H1 (cell line): ENCODE measurements at regions not wholly inside any gene's neighbourhood (a gene's known extent, or its start where the extent isn't known, plus 50 kb on each side); places are given as distances from the start of the nearest gene placed in this dataset.

ENCODE experiments used
- CTCF ChIA-PET: fragments of 300-600 bp; sonication (Branson Sonifier 250); formaldehyde crosslinking; loops from one replicate; lab custom pipeline; 2021; ENCODE audit not compliant: partially characterized antibody; lab: Charles Lee
- POLR2A ChIA-PET: fragments of 300-600 bp; sonication (Branson Sonifier 250); formaldehyde crosslinking; loops from one replicate; lab custom pipeline; 2021; ENCODE audit warnings: inconsistent platforms; ENCODE audit not compliant: partially characterized antibody; lab: Charles Lee
- DNase-seq, 2 experiments: peaks; one replicate each; pipeline versions ENCODE4 v3.0.0 to v3.0.0-alpha.2; 2010 to 2022; ENCODE audit warnings: low spot score in 2 of 2, low read depth in 1 of 2, mixed read lengths in 1 of 2
- FAIRE-seq: peaks from 2 replicates; lab custom pipeline; 2011; peaks lifted over from hg19 to GRCh38; lab: Jason Lieb, UNC
- H2AFZ ChIP-seq: 2 replicates; pipeline ENCODE4 v1.8.1; 2012; ENCODE audit warnings: low read length, inconsistent platforms
- H2AK5ac ChIP-seq: 2 replicates; pipeline ENCODE4 v1.6.1; 2013; ENCODE audit warnings: low read depth, low read length
- H2BK120ac ChIP-seq: replicated peaks from 2 replicates; pipeline ENCODE3; 2013; ENCODE audit warnings: low read depth, low read length, inconsistent platforms
- H2BK12ac ChIP-seq: 2 replicates; pipeline ENCODE4 v1.6.1; 2013; ENCODE audit warnings: low read depth, low read length
- H2BK15ac ChIP-seq: 2 replicates; pipeline ENCODE4 v1.6.1; 2013; ENCODE audit warnings: low read length
- H2BK20ac ChIP-seq: 2 replicates; pipeline ENCODE4 v1.6.1; 2013; ENCODE audit warnings: low read length
- H2BK5ac ChIP-seq: 2 replicates; pipeline ENCODE4 v1.6.1; 2013; ENCODE audit warnings: low read depth, low read length
- H3K14ac ChIP-seq: 2 replicates; pipeline ENCODE4 v1.6.1; 2013; ENCODE audit warnings: inconsistent platforms; ENCODE audit not compliant: insufficient read length
- H3K18ac ChIP-seq: 2 replicates; pipeline ENCODE4 v1.6.1; 2013; ENCODE audit warnings: low read length; ENCODE audit errors: extremely low read depth
- H3K23ac ChIP-seq: 2 replicates; pipeline ENCODE4 v1.6.1; 2013; ENCODE audit warnings: inconsistent platforms; ENCODE audit not compliant: insufficient read length
- H3K23me2 ChIP-seq: 2 replicates; pipeline ENCODE4 v1.6.1; 2013; ENCODE audit warnings: low read depth, low read length
- H3K27ac ChIP-seq: 2 replicates; pipeline ENCODE4 v1.6.1; 2011; ENCODE audit warnings: low read depth, low read length, inconsistent platforms
- H3K27me3 ChIP-seq, 4 experiments: replicated peaks in 1 of 4; 1 replicate in 1 of 4; 2 replicates in 3 of 4; pipeline versions ENCODE4 v1.6.1 to v1.8.1; 2011 to 2013; ENCODE audit warnings: low read length in 3 of 4, mild to moderate bottlenecking in 3 of 4, inconsistent platforms in 2 of 4, mixed read lengths in 2 of 4, moderate library complexity in 1 of 4; ENCODE audit not compliant: control insufficient read depth in 3 of 4, insufficient read depth in 3 of 4; ENCODE audit errors: extremely low read depth in 1 of 4
- H3K36me3 ChIP-seq, 4 experiments: 2 replicates each; pipeline versions ENCODE4 v1.6.1 to v1.8.1; 2011 to 2013; ENCODE audit warnings: mild to moderate bottlenecking in 4 of 4, low read length in 3 of 4, moderate library complexity in 2 of 4, control low read depth in 1 of 4, inconsistent platforms in 1 of 4; ENCODE audit not compliant: insufficient read depth in 4 of 4, control insufficient read depth in 2 of 4
- H3K4ac ChIP-seq: replicated peaks from 2 replicates; pipeline ENCODE3; 2013; ENCODE audit warnings: low read length, low read depth, mixed read lengths, inconsistent platforms; ENCODE audit not compliant: insufficient read length
- H3K4me1 ChIP-seq, 4 experiments: replicated peaks in 1 of 4; 1 replicate in 1 of 4; 2 replicates in 3 of 4; pipeline versions ENCODE4 v1.6.1 to v1.8.1; 2011 to 2013; ENCODE audit warnings: low read length in 3 of 4, inconsistent platforms in 2 of 4, mixed read lengths in 1 of 4; ENCODE audit not compliant: insufficient read depth in 4 of 4, control insufficient read depth in 3 of 4
- H3K4me2 ChIP-seq, 2 experiments: 2 replicates each; pipeline versions ENCODE4 v1.6.1 to v1.8.1; 2011 to 2013; ENCODE audit warnings: low read depth in 2 of 2, low read length in 2 of 2, control low read depth in 1 of 2, inconsistent platforms in 1 of 2, mild to moderate bottlenecking in 1 of 2; ENCODE audit not compliant: insufficient read depth in 1 of 2
- H3K4me3 ChIP-seq, 4 experiments: fragments of 200-600, 300-600 bp in 1 of 4; sonication (generic), shearing (Covaris generic), sonication (Bioruptor Twin) in 1 of 4; 2 replicates each; pipeline versions ENCODE4 v1.5.1 to v1.8.1; 2011 to 2016; ENCODE audit warnings: low read length in 4 of 4, low read depth in 3 of 4, control low read depth in 2 of 4, inconsistent platforms in 2 of 4, mild to moderate bottlenecking in 2 of 4, mixed read lengths in 1 of 4, moderate library complexity in 1 of 4; ENCODE audit not compliant: insufficient read depth in 2 of 4; ENCODE audit errors: extremely low read depth in 1 of 4
- H3K56ac ChIP-seq: replicated peaks from 2 replicates; pipeline ENCODE3; 2013; ENCODE audit warnings: low read depth, mild to moderate bottlenecking, mixed read lengths, low read length, inconsistent platforms; ENCODE audit not compliant: insufficient read length
- H3K79me1 ChIP-seq: 2 replicates; pipeline ENCODE4 v1.6.1; 2013; ENCODE audit warnings: low read depth, low read length, control low read depth
- H3K79me2 ChIP-seq, 2 experiments: 2 replicates each; pipeline versions ENCODE4 v1.6.1 to v1.8.1; 2012 to 2013; ENCODE audit warnings: low read length in 2 of 2, mild to moderate bottlenecking in 2 of 2, inconsistent platforms in 1 of 2; ENCODE audit not compliant: insufficient read depth in 2 of 2, control insufficient read depth in 1 of 2
- H3K9ac ChIP-seq, 4 experiments: replicated peaks in 1 of 4; 1 replicate in 1 of 4; 2 replicates in 3 of 4; pipeline versions ENCODE4 v1.6.1 to v1.8.1; 2011 to 2013; ENCODE audit warnings: low read depth in 3 of 4, low read length in 3 of 4, control low read depth in 2 of 4, mild to moderate bottlenecking in 2 of 4, moderate library complexity in 2 of 4, inconsistent platforms in 1 of 4; ENCODE audit errors: extremely low read depth in 1 of 4
- H3K9me3 ChIP-seq, 2 experiments: 2 replicates each; pipeline versions ENCODE4 v1.6.1 to v1.8.1; 2012 to 2013; ENCODE audit warnings: mild to moderate bottlenecking in 2 of 2, moderate library complexity in 2 of 2, control low read depth in 1 of 2, inconsistent platforms in 1 of 2, low read depth in 1 of 2, low read length in 1 of 2, mixed read lengths in 1 of 2; ENCODE audit not compliant: insufficient read depth in 2 of 2
- H4K20me1 ChIP-seq, 2 experiments: replicated peaks in 1 of 2; 2 replicates each; pipeline versions ENCODE3 to v1.8.1; 2011 to 2013; ENCODE audit warnings: inconsistent platforms in 2 of 2, low read length in 2 of 2, mild to moderate bottlenecking in 1 of 2; ENCODE audit not compliant: insufficient read depth in 2 of 2, control insufficient read depth in 1 of 2
- H4K5ac ChIP-seq: 2 replicates; pipeline ENCODE4 v1.6.1; 2013; ENCODE audit warnings: low read length, low read depth, mixed read lengths, inconsistent platforms; ENCODE audit not compliant: insufficient read length
- H4K8ac ChIP-seq: 2 replicates; pipeline ENCODE4 v1.8.0; 2013; ENCODE audit warnings: mild to moderate bottlenecking, moderate library complexity, low read length, inconsistent platforms; ENCODE audit not compliant: insufficient read depth; ENCODE audit errors: extremely low read depth
- H4K91ac ChIP-seq: replicated peaks from 2 replicates; pipeline ENCODE3; 2013; ENCODE audit warnings: low read length, mixed read lengths, inconsistent platforms; ENCODE audit not compliant: insufficient read length
- ASH2L ChIP-seq: fragments of 200-600, 300-600 bp; sonication (generic); IDR thresholded peaks from one replicate; pipeline ENCODE4 v1.7.1; 2017; ENCODE audit warnings: low read length
- BACH1 ChIP-seq: IDR thresholded peaks from 2 replicates; pipeline ENCODE4 v1.6.1; 2012; ENCODE audit warnings: low read length, improper control_type of control experiment
- BCL11A ChIP-seq, 2 experiments: IDR thresholded peaks; one replicate each; pipeline ENCODE4 v1.6.1; 2011; ENCODE audit warnings: low read depth in 2 of 2, low read length in 2 of 2, mild to moderate bottlenecking in 2 of 2
- E2F6 ChIP-seq: IDR thresholded peaks from 2 replicates; pipeline ENCODE4 v1.6.1; 2012; ENCODE audit warnings: inconsistent platforms
- HDAC6 ChIP-seq: IDR thresholded peaks from one replicate; pipeline ENCODE4 v1.7.1; 2012; ENCODE audit warnings: low read depth, mild to moderate bottlenecking, inconsistent platforms, low read length, moderate library complexity
- KDM1A ChIP-seq: fragments of 200-600, 300-600 bp; sonication (generic); IDR thresholded peaks from 2 replicates; pipeline ENCODE4 v1.7.1; 2016; ENCODE audit warnings: mild to moderate bottlenecking, low read length, borderline replicate concordance
- KDM4A ChIP-seq: IDR thresholded peaks from one replicate; pipeline ENCODE4 v1.7.1; 2012; ENCODE audit warnings: low read depth, mild to moderate bottlenecking, moderate library complexity, low read length, inconsistent platforms; ENCODE audit not compliant: severe bottlenecking
- NANOG ChIP-seq: IDR thresholded peaks from 2 replicates; pipeline ENCODE4 v1.6.1; 2011; ENCODE audit warnings: low read length, low read depth, mild to moderate bottlenecking, inconsistent platforms; ENCODE audit not compliant: insufficient read depth, poor library complexity, severe bottlenecking
- RFX5 ChIP-seq: IDR thresholded peaks from 2 replicates; pipeline ENCODE4 v1.6.1; 2011; ENCODE audit warnings: low read depth, low read length, improper control_type of control experiment, borderline replicate concordance
- SIN3A ChIP-seq, 2 experiments: IDR thresholded peaks in 1 of 2; conservative IDR thresholded peaks in 1 of 2; 2 replicates each; pipeline ENCODE4 v1.6.1; 2011 to 2012; ENCODE audit warnings: low read length in 2 of 2, improper control_type of control experiment in 1 of 2, low read depth in 1 of 2, mild to moderate bottlenecking in 1 of 2
- SIX5 ChIP-seq: IDR thresholded peaks from 2 replicates; pipeline ENCODE4 v1.6.1; 2011; ENCODE audit warnings: mild to moderate bottlenecking, low read depth, low read length
- SRF ChIP-seq: IDR thresholded peaks from 2 replicates; pipeline ENCODE4 v1.6.1; 2011; ENCODE audit warnings: mild to moderate bottlenecking, low read depth, low read length, moderate library complexity
- ZNF274 ChIP-seq: IDR thresholded peaks from 2 replicates; pipeline ENCODE4 v1.7.0; 2012; ENCODE audit warnings: low read length, borderline replicate concordance; ENCODE audit errors: extremely low read depth
- WGBS, 2 experiments: shearing (Covaris generic) in 1 of 2; methylation state at CpG; one replicate each; pipeline versions ENCODE4 v1.1.6 to v1.1.7; 2013 to 2015; ENCODE audit warnings: low lambda C conversion rate in 2 of 2, mixed read lengths in 2 of 2, inconsistent platforms in 1 of 2, low coverage in 1 of 2, missing lambda C conversion rate in 1 of 2; ENCODE audit not compliant: insufficient replicate concordance in 2 of 2, insufficient coverage in 1 of 2, insufficient read length in 1 of 2; ENCODE audit errors: extremely low coverage in 1 of 2, missing lambda C conversion rate in 1 of 2; 5-methylcytosine and 5-hydroxymethylcytosine counted together
- TF ChIP-seq, protein P1 (sequence below): IDR thresholded peaks from 2 replicates; pipeline ENCODE4 v1.6.1; 2011; ENCODE audit warnings: low read depth, mild to moderate bottlenecking, low read length; ENCODE audit not compliant: insufficient read depth

DNA sequence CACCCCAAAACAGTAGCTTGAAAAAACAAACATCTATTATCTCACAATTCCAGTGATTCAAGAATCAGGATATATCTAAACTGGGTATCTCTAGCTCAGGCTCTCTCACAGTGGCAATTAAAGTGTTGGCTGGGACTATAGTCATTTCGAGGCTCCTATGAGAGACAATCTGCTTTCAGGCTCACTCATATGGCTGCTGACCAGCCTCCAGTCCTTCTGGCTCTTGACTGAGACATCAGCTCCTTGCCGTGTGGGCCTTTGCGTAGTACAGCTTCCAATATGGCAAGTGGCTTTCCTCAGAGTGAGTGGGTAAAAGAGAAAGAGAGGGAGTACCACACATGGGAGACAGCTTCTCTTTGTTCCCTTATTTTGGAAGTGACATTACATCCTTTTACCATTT lies 327.2 kb downstream of the CENPW start:
- H3K36me3 ChIP-seq, result no peaks in the 10 kb centered on the region

More for the DNA sequence above, 327.2 kb downstream of the CENPW start:
- H3K79me1 ChIP-seq, result no peaks in the 10 kb centered on the region
- H3K4ac ChIP-seq, result no peak overlapping the region
- H3K23me2 ChIP-seq, result no peaks in the 10 kb centered on the region
- H4K20me1 ChIP-seq, result no peaks in the 10 kb centered on the region
- no peaks in the 10 kb centered on the region for H3K79me2 ChIP-seq
- H3K4me1 ChIP-seq, result no peaks in the 10 kb centered on the region
- no peak overlapping the region for H2BK5ac ChIP-seq
- H3K27ac ChIP-seq, result no peak overlapping the region
- DNase-seq (no peak), FAIRE-seq (no peak)
- TF ChIP-seq, protein P1, sequence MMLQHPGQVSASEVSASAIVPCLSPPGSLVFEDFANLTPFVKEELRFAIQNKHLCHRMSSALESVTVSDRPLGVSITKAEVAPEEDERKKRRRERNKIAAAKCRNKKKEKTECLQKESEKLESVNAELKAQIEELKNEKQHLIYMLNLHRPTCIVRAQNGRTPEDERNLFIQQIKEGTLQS, result no peak
- no peak for TF ChIP-seq SIX5
- no peak for TF ChIP-seq SIN3A (conservative IDR thresholded peaks at IDR 0.05 in 1 of 2, IDR thresholded peaks at IDR 0.05 in 1 of 2; ENCODE audit: low read depth in 1 of 2, low read length in 2 of 2)
- no peak for TF ChIP-seq BCL11A (IDR thresholded peaks at IDR 0.05; ENCODE audit: low read depth in 2 of 2, low read length in 2 of 2)
- TF ChIP-seq NANOG, result no peak
- TF ChIP-seq E2F6, result no peak
- no peak for TF ChIP-seq RFX5
- TF ChIP-seq ASH2L, result no peak
- TF ChIP-seq BACH1, result no peak
- no peak for TF ChIP-seq KDM1A
- TF ChIP-seq ZNF274, result no peak
- no peak for TF ChIP-seq KDM4A
- no peak for TF ChIP-seq SRF
- TF ChIP-seq HDAC6, result no peak
- H2BK120ac ChIP-seq, result no peak overlapping the region
- no peak overlapping the region for H2AFZ ChIP-seq
- H3K4me2 ChIP-seq, result no peak overlapping the region
- no peak overlapping the region for H2AK5ac ChIP-seq
- POLR2A ChIA-PET, result no interaction called here
- no peak overlapping the region for H4K5ac ChIP-seq
- H3K14ac ChIP-seq, result no peak overlapping the region
- no peak overlapping the region for H4K8ac ChIP-seq
- H3K9ac ChIP-seq, result no peak overlapping the region
- no peak overlapping the region for H2BK20ac ChIP-seq
- H3K23ac ChIP-seq, result no peak overlapping the region
- H3K4me3 ChIP-seq, result no peak overlapping the region
- H2BK12ac ChIP-seq, result no peak overlapping the region
- CTCF ChIA-PET, result interaction anchor here (1.2 kb wide), 1 partner anchor 10 kb away, joined by 5 read pairs; no protein-coding TSS in a partner anchor
- H2BK15ac ChIP-seq, result no peak overlapping the region
- no peak overlapping the region for H4K91ac ChIP-seq
- no peak overlapping the region for H3K56ac ChIP-seq
- no peaks in the 10 kb centered on the region for H3K27me3 ChIP-seq
- H3K18ac ChIP-seq, result no peak overlapping the region
- WGBS, 2 experiments, result 95% methylated on average over 3 of the region's 3 CpGs; no CpG with 5 or more reads in 1 of the 2 experiments
- peaks cover 0 to 2% of the 10 kb centered on the region in 2 experiments; a peak in 1 of 4 replicates for H3K9me3 ChIP-seq
